Astrocyte of the spinal cord (primary cell): ENCODE measurements at regions not wholly inside any gene's neighbourhood (a gene's known extent, or its start where the extent isn't known, plus 50 kb on each side); places are given as distances from the start of the nearest gene placed in this dataset.
"Not testable (repeated sequence)": the region's sequence is repeated elsewhere in the genome, so short reads cannot be mapped to it uniquely, and the experiment has no call there.

Experiments
- DNase-seq: peaks from one replicate; pipeline ENCODE4 v3.0.0; 2011; ENCODE audit warnings: low read depth, low spot score
- H3K4me3 ChIP-seq: 2 replicates; pipeline ENCODE4 v1.5.1; 2011; ENCODE audit warnings: low read depth, mild to moderate bottlenecking, low read length, moderate library complexity
- CTCF ChIP-seq: IDR thresholded peaks from 2 replicates; pipeline ENCODE4 v1.5.1; 2012; ENCODE audit warnings: low read depth, mild to moderate bottlenecking, low read length, inconsistent platforms
- in situ Hi-C: cut with HindIII; loops from 2 replicates; pipeline ENCODE4 v1.10.0; 2017; ENCODE audit warnings: low sequenced_read_pairs

GRCh38 chr15:96186105-96186504, 144.4 kb upstream of the NR2F2 start:
- in situ Hi-C loops, result no loop called here

GRCh38 chr15:96187341-96188305, 142.9 kb upstream of the NR2F2 start:
- in situ Hi-C loops, result no loop called here
- no peak for DNase-seq
- no peak for TF ChIP-seq CTCF
- H3K4me3 ChIP-seq, result no peak overlapping the region

More at GRCh38 chr15:96186105-96186504, 144.4 kb upstream of the NR2F2 start:
- TF ChIP-seq CTCF, result no peak
- H3K4me3 ChIP-seq, result no peak overlapping the region
- DNase-seq, result no peak

- in situ Hi-C loops, result no loop called here
- no peak for TF ChIP-seq CTCF
- DNase-seq, result no peak
- H3K4me3 ChIP-seq, result no peak overlapping the region
Observed at GRCh38 chr15:96197721-96198120, 132.8 kb upstream of the NR2F2 start.

GRCh38 chr15:96199111-96199510, 131.4 kb upstream of the NR2F2 start:
- TF ChIP-seq CTCF, result no peak
- in situ Hi-C loops, result no loop called here
- H3K4me3 ChIP-seq, result no peak overlapping the region
- no peak for DNase-seq

- DNase-seq, result no peak
- H3K4me3 ChIP-seq, result no peak overlapping the region
- in situ Hi-C loops, result no loop called here
- no peak for TF ChIP-seq CTCF
Observed at GRCh38 chr15:96200357-96200967, 130.0 kb upstream of the NR2F2 start.

- no peak for TF ChIP-seq CTCF
- no peak for DNase-seq
- in situ Hi-C loops, result no loop called here
- no peak overlapping the region for H3K4me3 ChIP-seq
Observed at GRCh38 chr15:96201696-96202095, 128.8 kb upstream of the NR2F2 start.

- H3K4me3 ChIP-seq, in situ Hi-C loops, DNase-seq: not testable (repeated sequence)
Observed at GRCh38 chr15:96205588-96205987, 124.9 kb upstream of the NR2F2 start.
